LoVo (cell line): ENCODE measurements at regions not wholly inside any gene's neighbourhood (a gene's known extent, or its start where the extent isn't known, plus 50 kb on each side); places are given as distances from the start of the nearest gene placed in this dataset.
"Not testable (repeated sequence)": the region's sequence is repeated elsewhere in the genome, so short reads cannot be mapped to it uniquely, and the experiment has no call there.

Experiments
- DNase-seq: peaks from one replicate; pipeline ENCODE4 v3.0.0-alpha.2; 2016; ENCODE audit warnings: low spot score

- DNase-seq: no peak
These were observed 198.2 kb upstream of the CXorf66 start for GRCh38 chrX:140163371-140164159.

- no peak for DNase-seq
These were observed 192.3 kb upstream of the CXorf66 start for GRCh38 chrX:140157611-140158010.

GRCh38 chrX:140157143-140157542, 191.8 kb upstream of the CXorf66 start:
- DNase-seq: no peak

- no peak for DNase-seq
These were observed 186.0 kb upstream of the CXorf66 start for GRCh38 chrX:140151316-140151715.

- DNase-seq: no peak
These were observed 184.4 kb upstream of the CXorf66 start for GRCh38 chrX:140149761-140150160.

- DNase-seq: peak; percentile 11
These were observed 176.2 kb upstream of the CXorf66 start for GRCh38 chrX:140141444-140142029.

GRCh38 chrX:140138492-140138891, 173.2 kb upstream of the CXorf66 start:
- DNase-seq: not testable (repeated sequence)

GRCh38 chrX:140138065-140138464, 172.7 kb upstream of the CXorf66 start:
- not testable (repeated sequence) for DNase-seq

GRCh38 chrX:140132937-140133336, 167.6 kb upstream of the CXorf66 start:
- DNase-seq: no peak

GRCh38 chrX:140123446-140123845, 158.1 kb upstream of the CXorf66 start:
- DNase-seq: no peak

- DNase-seq: not testable (repeated sequence)
These were observed 148.7 kb upstream of the CXorf66 start for GRCh38 chrX:140114059-140114458.

GRCh38 chrX:140110081-140110650, 144.8 kb upstream of the CXorf66 start:
- DNase-seq: no peak

GRCh38 chrX:140104760-140105159, 139.4 kb upstream of the CXorf66 start:
- DNase-seq: no peak

- no peak for DNase-seq
These were observed 133.9 kb upstream of the CXorf66 start for GRCh38 chrX:140099221-140099620.

- DNase-seq: no peak
These were observed 126.8 kb upstream of the CXorf66 start for GRCh38 chrX:140092121-140092520.

- no peak for DNase-seq
These were observed 126.0 kb upstream of the CXorf66 start for GRCh38 chrX:140091125-140091886.

- DNase-seq: no peak
These were observed 125.4 kb upstream of the CXorf66 start for GRCh38 chrX:140090800-140091124.

GRCh38 chrX:140088438-140088837, 123.1 kb upstream of the CXorf66 start:
- no peak for DNase-seq

GRCh38 chrX:140087875-140088274, 122.6 kb upstream of the CXorf66 start:
- DNase-seq: no peak

GRCh38 chrX:140086691-140087090, 121.4 kb upstream of the CXorf66 start:
- no peak for DNase-seq

- DNase-seq: not testable (repeated sequence)
These were observed 109.5 kb upstream of the CXorf66 start for GRCh38 chrX:140074851-140075250.

- no peak for DNase-seq
These were observed 105.7 kb upstream of the CXorf66 start for GRCh38 chrX:140071037-140071436.
